ENCODE measurements at regions not wholly inside any gene's neighbourhood (a gene's known extent, or its start where the extent isn't known, plus 50 kb on each side); places are given as distances from the start of the nearest gene placed in this dataset.
"Not testable (repeated sequence)": the region's sequence is repeated elsewhere in the genome, so short reads cannot be mapped to it uniquely, and the experiment has no call there.

GRCh38 chr7:149682038-149682437 lies 91.3 kb downstream of the ZNF467 start:
- no peak for TF ChIP-seq CTCF (IDR thresholded peaks at IDR 0.05 in 8 of 11, conservative IDR thresholded peaks at IDR 0.05 in 3 of 11)
- no peak for TF ChIP-seq POLR2AphosphoS5 (IDR thresholded peaks at IDR 0.05)
- TF ChIP-seq POLR2A (IDR thresholded peaks at IDR 0.05) = no peak
- Histone ChIP-seq H3K9me3 (peaks cover 0 to 29% (median 0%) of the 10 kb centered on the region in 8 donors), H3K27me3 (replicated peaks in 1 of 7) (peaks cover 0 to 23% (median 0%) of the 10 kb centered on the region in 7 donors), H3K36me3 (no peaks in the 10 kb centered on the region), H3K4me3 (no peak overlapping the region), H3K27ac (no peak overlapping the region), H3K4me1 (peaks cover 0 to 5% (median 0%) of the 10 kb centered on the region in 6 donors)
- no peak for DNase-seq
- intact Hi-C loops (cut with DNase I; ENCODE audit: low total_unique reads) = no loop called here

GRCh38 chr7:149681274-149681673 lies 92.1 kb downstream of the ZNF467 start:
- TF ChIP-seq POLR2A (IDR thresholded peaks at IDR 0.05) (no peak), POLR2AphosphoS5 (IDR thresholded peaks at IDR 0.05) (no peak), CTCF (IDR thresholded peaks at IDR 0.05 in 8 of 11, conservative IDR thresholded peaks at IDR 0.05 in 3 of 11) (no peak)
- H3K36me3 ChIP-seq = no peaks in the 10 kb centered on the region
- WGBS, 5 donors = 29 to 91% (median 74%) methylated on average over 1 of the region's 1 CpG
- peaks cover 0 to 29% (median 0%) of the 10 kb centered on the region in 8 donors for H3K9me3 ChIP-seq
- no peak for DNase-seq
- intact Hi-C loops (cut with DNase I; ENCODE audit: low total_unique reads) = no loop called here
- no peak overlapping the region for H3K27ac ChIP-seq
- H3K27me3 ChIP-seq (replicated peaks in 1 of 7) = peaks cover 0 to 30% (median 0%) of the 10 kb centered on the region in 7 donors
- no peak overlapping the region for H3K4me3 ChIP-seq
- peaks cover 0 to 5% (median 0%) of the 10 kb centered on the region in 6 donors for H3K4me1 ChIP-seq

GRCh38 chr7:149680331-149681025 lies 92.9 kb downstream of the ZNF467 start:
- 51 to 84% (median 72%) methylated on average over 2 of the region's 2 CpGs for WGBS, 5 donors
- no peak overlapping the region for H3K4me3 ChIP-seq
- H3K27ac ChIP-seq = no peak overlapping the region
- H3K9me3 ChIP-seq = peaks cover 0 to 29% (median 0%) of the 10 kb centered on the region in 8 donors
- no peaks in the 10 kb centered on the region for H3K36me3 ChIP-seq
- DNase-seq = no peak
- H3K4me1 ChIP-seq = no peaks in the 10 kb centered on the region
- H3K27me3 ChIP-seq (replicated peaks in 1 of 7) = peaks cover 0 to 30% (median 0%) of the 10 kb centered on the region in 7 donors
- TF ChIP-seq POLR2AphosphoS5 (IDR thresholded peaks at IDR 0.05) = no peak
- no peak for TF ChIP-seq CTCF (IDR thresholded peaks at IDR 0.05 in 8 of 11, conservative IDR thresholded peaks at IDR 0.05 in 3 of 11)
- no peak for TF ChIP-seq POLR2A (IDR thresholded peaks at IDR 0.05)
- intact Hi-C loops (cut with DNase I; ENCODE audit: low total_unique reads) = no loop called here

- peaks cover 0 to 13% (median 0%) of the 10 kb centered on the region in 8 donors for H3K9me3 ChIP-seq
- peaks cover 0 to 27% (median 0%) of the 10 kb centered on the region in 7 donors for H3K27me3 ChIP-seq (replicated peaks in 1 of 7)
- H3K27ac ChIP-seq; DNase-seq; H3K4me1 ChIP-seq; H3K4me3 ChIP-seq; H3K36me3 ChIP-seq; intact Hi-C loops (cut with DNase I; ENCODE audit: low total_unique reads): not testable (repeated sequence)
- 81 to 96% (median 85%) methylated on average over 10 of the region's 10 CpGs for WGBS, 5 donors
These were observed 98.5 kb downstream of the ZNF467 start for GRCh38 chr7:149674728-149675385.

Data from spleen (tissue), 11 donors.